WI38 (cell line): ENCODE measurements at regions not wholly inside any gene's neighbourhood (a gene's known extent, or its start where the extent isn't known, plus 50 kb on each side); places are given as distances from the start of the nearest gene placed in this dataset.

Source experiments
- H3K4me3 ChIP-seq: 2 replicates; pipeline ENCODE4 v1.5.1; 2011; ENCODE audit warnings: low read depth, mild to moderate bottlenecking, control low read depth, low read length
- CTCF ChIP-seq: IDR thresholded peaks from 2 replicates; pipeline ENCODE4 v1.5.1; 2012; ENCODE audit warnings: low read depth, mild to moderate bottlenecking, control low read depth, low read length

GRCh38 chr17:77394540-77395295 lies 253.9 kb downstream of the SEC14L1 start:
- H3K4me3 ChIP-seq, result no peak overlapping the region
- no peak for TF ChIP-seq CTCF

GRCh38 chr17:77395501-77396048 lies 254.8 kb downstream of the SEC14L1 start:
- TF ChIP-seq CTCF, result no peak

DNA sequence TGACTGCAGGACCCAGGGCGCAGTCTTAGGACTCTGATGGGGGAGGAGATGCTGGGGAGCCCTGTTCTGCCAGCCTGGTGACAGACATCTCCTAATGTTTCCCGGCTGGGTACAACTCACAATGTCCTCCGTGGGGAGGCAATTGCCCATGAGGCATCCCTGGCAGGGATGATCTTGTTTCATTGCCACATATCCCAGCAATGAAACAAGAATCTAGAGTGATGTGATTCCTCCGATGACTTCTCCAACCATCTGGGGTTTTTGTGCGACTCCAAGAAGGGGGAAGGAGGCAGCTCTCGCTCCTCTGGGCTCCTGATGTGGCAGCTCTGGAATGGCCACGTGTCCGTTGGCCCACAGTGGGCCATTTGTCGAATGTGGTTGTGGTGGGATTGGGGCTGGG lies 255.8 kb downstream of the SEC14L1 start:
- TF ChIP-seq CTCF, result no peak
- no peak overlapping the region for H3K4me3 ChIP-seq

More at GRCh38 chr17:77395501-77396048, 254.8 kb downstream of the SEC14L1 start:
- no peak overlapping the region for H3K4me3 ChIP-seq

GRCh38 chr17:77398274-77398673 lies 257.5 kb downstream of the SEC14L1 start:
- H3K4me3 ChIP-seq, result no peak overlapping the region
- no peak for TF ChIP-seq CTCF

DNA sequence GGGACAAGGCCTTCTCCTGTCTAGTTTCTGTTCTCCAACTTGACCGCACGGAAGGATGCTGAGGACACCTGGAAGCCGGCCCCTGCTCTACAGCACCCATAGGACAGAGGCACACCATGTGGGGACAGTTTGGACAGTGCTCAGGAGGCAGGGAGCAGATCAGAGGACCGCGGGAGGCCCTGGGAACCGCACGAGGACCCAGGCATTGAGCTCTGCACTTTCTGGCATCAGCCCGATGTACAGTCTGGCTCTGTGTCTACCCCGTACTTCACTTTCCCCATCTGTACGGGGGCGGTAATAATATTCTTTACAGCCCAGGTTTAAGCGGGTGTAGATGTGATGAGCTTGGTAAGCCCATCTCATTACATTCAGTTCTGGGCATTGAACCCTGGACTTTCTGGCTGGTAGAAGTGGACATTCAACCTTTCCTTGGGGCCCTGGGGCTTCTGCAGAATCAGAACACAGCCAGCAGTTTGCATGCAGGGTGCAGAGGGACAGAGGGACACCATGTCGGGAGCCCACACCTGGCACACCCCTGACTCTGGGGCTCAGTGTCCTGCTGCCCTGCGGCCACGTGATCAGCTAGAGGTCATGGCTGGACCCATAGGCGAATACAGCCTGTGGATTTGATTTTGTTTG lies 258.7 kb downstream of the SEC14L1 start:
- TF ChIP-seq CTCF, result no peak
- H3K4me3 ChIP-seq, result no peak overlapping the region

GRCh38 chr17:77400445-77400870 lies 259.7 kb downstream of the SEC14L1 start:
- no peak overlapping the region for H3K4me3 ChIP-seq
- peak; percentile 28 for TF ChIP-seq CTCF

GRCh38 chr17:77402159-77402731 lies 261.5 kb downstream of the SEC14L1 start:
- no peak for TF ChIP-seq CTCF
- no peak overlapping the region for H3K4me3 ChIP-seq
